GM13976 (cell line): ENCODE measurements at regions not wholly inside any gene's neighbourhood (a gene's known extent, or its start where the extent isn't known, plus 50 kb on each side); places are given as distances from the start of the nearest gene placed in this dataset.

Source experiments
- DNase-seq: peaks from one replicate; pipeline ENCODE4 v3.0.0; 2012; ENCODE audit warnings: low spot score
- in situ Hi-C: fragments of 300-500 bp; cut with MboI; formaldehyde crosslinking; loops from one replicate; pipeline ENCODE4 v1.12.0; 2022; ENCODE audit warnings: low sequenced_read_pairs, mixed read lengths, inconsistent platforms; ENCODE audit not compliant: unreplicated experiment
- TF ChIP-seq, protein P1 (sequence below): IDR thresholded peaks from 2 replicates; pipeline ENCODE4 v1.5.1; 2012; ENCODE audit warnings: borderline replicate concordance, mild to moderate bottlenecking; ENCODE audit not compliant: insufficient read depth; ENCODE audit errors: extremely low read depth, missing control alignments, control extremely low read depth

DNA sequence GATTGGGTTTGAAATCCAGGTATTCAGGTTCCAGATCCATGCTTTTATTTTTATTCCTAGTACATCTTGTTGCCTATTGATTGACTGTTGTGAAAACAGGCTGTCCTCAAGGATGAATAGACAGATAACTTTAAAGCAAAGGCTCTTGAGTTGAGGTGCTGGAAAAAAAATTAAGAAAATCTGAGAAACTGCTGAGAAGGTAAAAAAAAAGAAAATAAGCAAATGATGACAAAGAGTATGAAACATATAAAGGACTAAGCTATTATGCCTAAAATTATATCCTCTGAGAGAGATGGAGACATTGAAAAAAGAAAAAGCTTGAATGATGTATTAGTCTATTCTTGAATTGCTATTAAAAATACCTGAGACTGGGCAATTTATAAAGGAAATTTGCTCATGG, 392.3 kb upstream of the RGS17 start:
- in situ Hi-C loops: no loop called here
- DNase-seq: no peak
- TF ChIP-seq, protein P1, sequence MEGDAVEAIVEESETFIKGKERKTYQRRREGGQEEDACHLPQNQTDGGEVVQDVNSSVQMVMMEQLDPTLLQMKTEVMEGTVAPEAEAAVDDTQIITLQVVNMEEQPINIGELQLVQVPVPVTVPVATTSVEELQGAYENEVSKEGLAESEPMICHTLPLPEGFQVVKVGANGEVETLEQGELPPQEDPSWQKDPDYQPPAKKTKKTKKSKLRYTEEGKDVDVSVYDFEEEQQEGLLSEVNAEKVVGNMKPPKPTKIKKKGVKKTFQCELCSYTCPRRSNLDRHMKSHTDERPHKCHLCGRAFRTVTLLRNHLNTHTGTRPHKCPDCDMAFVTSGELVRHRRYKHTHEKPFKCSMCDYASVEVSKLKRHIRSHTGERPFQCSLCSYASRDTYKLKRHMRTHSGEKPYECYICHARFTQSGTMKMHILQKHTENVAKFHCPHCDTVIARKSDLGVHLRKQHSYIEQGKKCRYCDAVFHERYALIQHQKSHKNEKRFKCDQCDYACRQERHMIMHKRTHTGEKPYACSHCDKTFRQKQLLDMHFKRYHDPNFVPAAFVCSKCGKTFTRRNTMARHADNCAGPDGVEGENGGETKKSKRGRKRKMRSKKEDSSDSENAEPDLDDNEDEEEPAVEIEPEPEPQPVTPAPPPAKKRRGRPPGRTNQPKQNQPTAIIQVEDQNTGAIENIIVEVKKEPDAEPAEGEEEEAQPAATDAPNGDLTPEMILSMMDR: no peak

GRCh38 chr6:153511896-153512496, 380.9 kb upstream of the RGS17 start:
- in situ Hi-C loops: no loop called here
- peak; percentile 12 for DNase-seq
- TF ChIP-seq, protein P1: peak; percentile 38

GRCh38 chr6:153503810-153504209, 372.7 kb upstream of the RGS17 start:
- TF ChIP-seq, protein P1: no peak
- DNase-seq: no peak
- in situ Hi-C loops: no loop called here

GRCh38 chr6:153493501-153493900, 362.4 kb upstream of the RGS17 start:
- in situ Hi-C loops: no loop called here

DNA sequence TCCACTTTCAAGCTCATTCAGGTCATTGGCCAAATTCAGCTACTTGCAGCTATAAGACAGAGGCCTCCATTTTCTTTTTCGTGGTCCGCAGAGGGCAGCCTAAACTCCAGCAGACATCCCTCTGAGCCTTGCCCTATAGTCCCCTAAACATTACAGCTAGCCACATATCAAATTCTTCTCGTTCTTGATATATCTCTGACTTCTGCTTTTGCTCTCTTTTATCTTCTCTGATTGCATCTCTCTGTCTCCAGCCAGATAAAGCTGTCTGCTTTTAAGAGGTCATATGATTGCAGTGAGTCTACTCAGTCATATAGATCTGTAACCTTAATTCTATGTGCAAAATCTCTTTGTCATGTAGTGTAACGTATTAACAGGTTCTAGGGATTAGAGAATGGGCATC, 358.4 kb upstream of the RGS17 start:
- in situ Hi-C loops: no loop called here
- TF ChIP-seq, protein P1: no peak

More at GRCh38 chr6:153493501-153493900, 362.4 kb upstream of the RGS17 start:
- TF ChIP-seq, protein P1: no peak
- DNase-seq: no peak

GRCh38 chr6:153488267-153488666, 357.2 kb upstream of the RGS17 start:
- no peak for DNase-seq
- TF ChIP-seq, protein P1: no peak
- in situ Hi-C loops: no loop called here

More for the DNA sequence above, 358.4 kb upstream of the RGS17 start:
- no peak for DNase-seq
